HepG2 (cell line): ENCODE measurements at regions not wholly inside any gene's neighbourhood (a gene's known extent, or its start where the extent isn't known, plus 50 kb on each side); places are given as distances from the start of the nearest gene placed in this dataset.
"Not testable (repeated sequence)": the region's sequence is repeated elsewhere in the genome, so short reads cannot be mapped to it uniquely, and the experiment has no call there.

ENCODE experiments used
- ATAC-seq: fragments of 200-7000 bp; cut with Tn5 transposase; 3 replicates; pipeline ENCODE4 v1.9.1; 2020; ENCODE audit warnings: mild to moderate bottlenecking, moderate library complexity
- BruUV-seq: library from RNA; stranded (reverse); fragments of 400-500 nt; replicated peaks from 2 replicates; lab custom pipeline; 2021; lab: Mats Ljungman, UMichigan
- CTCF ChIA-PET: fragments of 300-600 bp; formaldehyde crosslinking; extraction: SDS; loops from one replicate; lab custom pipeline; 2021; ENCODE audit warnings: low total read pairs, inconsistent platforms, low intra/inter-chr PET ratio; lab: Yijun Ruan, JAX
- POLR2A ChIA-PET: fragments of 350-600 bp; sonication (Branson Sonifier 250); formaldehyde crosslinking; loops from one replicate; lab custom pipeline; 2020; ENCODE audit warnings: antibody characterized with exemption, inconsistent platforms; lab: Yijun Ruan, JAX
- DNase-seq: peaks from one replicate; pipeline ENCODE4 v3.0.0-alpha.2; 2015; ENCODE audit warnings: low spot score
- FAIRE-seq: peaks from 3 replicates; lab custom pipeline; 2011; peaks lifted over from hg19 to GRCh38; lab: Jason Lieb, UNC
- H2AFZ ChIP-seq: one replicate; pipeline ENCODE4 v1.6.1; 2011; ENCODE audit warnings: low read length, inconsistent platforms
- H3K27ac ChIP-seq: fragments of 300-600 bp; 3 replicates; pipeline ENCODE4 v1.8.0; 2011; ENCODE audit warnings: mixed run types, mild to moderate bottlenecking, mixed read lengths, low read length, inconsistent platforms; ENCODE audit not compliant: insufficient read depth; ENCODE audit errors: extremely low read length
- H3K27me3 ChIP-seq, 2 experiments: fragments of 200-600 bp in 1 of 2; 2 replicates in 1 of 2; 3 replicates in 1 of 2; pipeline versions ENCODE4 v1.6.0 to v1.8.0; 2011; ENCODE audit warnings: low read length in 2 of 2, mild to moderate bottlenecking in 2 of 2, moderate library complexity in 2 of 2, inconsistent platforms in 1 of 2; ENCODE audit not compliant: insufficient read depth in 2 of 2, control insufficient read depth in 1 of 2
- H3K36me3 ChIP-seq, 2 experiments: fragments of 200-600 bp in 1 of 2; replicated peaks in 1 of 2; 2 replicates in 1 of 2; 3 replicates in 1 of 2; pipeline versions ENCODE4 v1.5.1 to v1.8.0; 2011; ENCODE audit warnings: low read length in 2 of 2, inconsistent platforms in 1 of 2; ENCODE audit not compliant: insufficient read depth in 2 of 2, control insufficient read depth in 1 of 2
- H3K4me1 ChIP-seq: 2 replicates; pipeline ENCODE4 v1.5.1; 2012; ENCODE audit warnings: low read length, inconsistent platforms; ENCODE audit not compliant: insufficient read depth
- H3K4me2 ChIP-seq: 2 replicates; pipeline ENCODE4 v1.6.0; 2011; ENCODE audit warnings: low read depth, low read length, inconsistent platforms
- H3K4me3 ChIP-seq, 3 experiments: fragments of 200-600 bp in 1 of 3; sonication (generic), shearing (Covaris generic) in 1 of 3; replicated peaks in 1 of 3; 2 replicates each; pipeline ENCODE4 v1.5.1; 2011 to 2016; ENCODE audit warnings: low read length in 3 of 3, inconsistent platforms in 2 of 3, low read depth in 2 of 3, mild to moderate bottlenecking in 2 of 3, control low read depth in 1 of 3, mixed read lengths in 1 of 3; ENCODE audit not compliant: insufficient read depth in 1 of 3
- H3K79me2 ChIP-seq: one replicate; pipeline ENCODE4 v1.6.1; 2011; ENCODE audit warnings: low read length, inconsistent platforms; ENCODE audit not compliant: insufficient read depth
- H3K9ac ChIP-seq: 2 replicates; pipeline ENCODE4 v1.6.0; 2011; ENCODE audit warnings: mild to moderate bottlenecking, low read depth, low read length, inconsistent platforms; ENCODE audit not compliant: insufficient read depth
- H3K9me3 ChIP-seq: 2 replicates; pipeline ENCODE4 v1.5.1; 2012; ENCODE audit warnings: mild to moderate bottlenecking, low read length
- H4K20me1 ChIP-seq: 2 replicates; pipeline ENCODE4 v1.6.0; 2011; ENCODE audit warnings: inconsistent platforms, mild to moderate bottlenecking, low read length, moderate library complexity; ENCODE audit not compliant: insufficient read depth
- WGBS: methylation state at CpG from one replicate; pipeline ENCODE4 v1.1.6; 2017; ENCODE audit warnings: low lambda C conversion rate; 5-methylcytosine and 5-hydroxymethylcytosine counted together
- in situ Hi-C: cut with HindIII; loops from 2 replicates; pipeline ENCODE4 v1.10.0; 2017; ENCODE audit warnings: low pct_unique_long_range_greater_than_20kb; ENCODE audit not compliant: extremely low pct_ligation_motif_present
- intact Hi-C: fragments of 100-400 bp; cut with micrococcal nuclease; formaldehyde crosslinking; loops from one replicate; pipeline ENCODE4 v1.10.0; 2022; ENCODE audit not compliant: unreplicated experiment

DNA sequence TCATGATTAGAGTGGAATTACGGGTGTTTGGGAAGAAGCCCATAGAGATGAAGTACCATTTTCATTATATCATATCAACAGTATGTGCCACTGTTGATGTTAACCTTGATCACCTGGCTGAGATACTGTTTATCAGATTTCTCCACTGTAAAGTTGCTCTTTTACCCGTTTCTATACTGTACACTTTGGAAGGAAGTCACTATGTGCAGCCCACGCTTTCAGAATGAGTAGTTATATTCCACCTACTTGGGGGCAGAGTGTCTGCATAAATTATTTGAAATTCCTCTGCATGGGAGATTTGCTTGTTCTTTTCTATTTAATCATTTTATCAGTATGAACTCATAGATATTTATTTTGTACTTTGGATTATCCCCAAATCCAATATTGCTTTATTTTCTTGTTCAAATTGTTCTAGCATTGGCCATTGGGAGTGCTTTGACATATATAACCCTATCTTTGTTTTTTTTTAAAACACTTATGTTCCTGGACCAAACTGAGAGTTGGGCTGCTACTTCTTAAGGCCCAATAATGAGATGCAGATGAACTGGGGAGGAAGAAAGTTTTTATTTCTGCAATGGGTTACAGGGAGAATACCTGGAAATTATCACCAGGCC is 69.4 kb upstream of the NUTM2F start:
- ATAC-seq, H4K20me1 ChIP-seq, in situ Hi-C loops, DNase-seq, H3K9me3 ChIP-seq, intact Hi-C loops, H3K79me2 ChIP-seq, H2AFZ ChIP-seq, H3K9ac ChIP-seq, FAIRE-seq, H3K36me3 ChIP-seq, H3K27ac ChIP-seq, BruUV-seq, CTCF ChIA-PET, H3K4me3 ChIP-seq, POLR2A ChIA-PET, H3K27me3 ChIP-seq, H3K4me1 ChIP-seq, H3K4me2 ChIP-seq: not testable (repeated sequence)
- WGBS: 92% methylated on average over 3 of the region's 3 CpGs

DNA sequence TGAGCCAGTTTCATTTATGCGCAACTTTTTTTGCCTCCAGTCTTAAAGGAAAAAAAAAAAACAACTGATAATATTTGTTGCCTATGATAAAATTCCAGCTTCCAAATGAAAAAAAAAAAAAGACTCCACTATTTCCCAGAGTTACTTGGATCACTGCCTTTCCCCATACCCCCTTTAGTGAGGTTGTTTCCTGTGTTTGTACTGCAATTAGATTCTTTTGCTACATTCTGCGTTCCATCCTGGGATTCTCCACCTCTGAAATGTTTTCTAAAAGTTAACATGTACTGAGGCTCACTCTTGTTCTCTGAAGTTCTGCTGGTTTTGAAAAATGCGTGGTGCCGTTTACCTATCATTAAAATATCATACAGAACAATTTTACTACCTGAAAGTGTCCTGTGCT is 72.0 kb upstream of the NUTM2F start:
- H3K4me3 ChIP-seq, H4K20me1 ChIP-seq, H3K4me2 ChIP-seq, POLR2A ChIA-PET, ATAC-seq, H3K9me3 ChIP-seq, in situ Hi-C loops, H3K27me3 ChIP-seq, H3K27ac ChIP-seq, BruUV-seq, H3K4me1 ChIP-seq, H3K79me2 ChIP-seq, H3K9ac ChIP-seq, H3K36me3 ChIP-seq, DNase-seq, intact Hi-C loops, H2AFZ ChIP-seq, CTCF ChIA-PET: not testable (repeated sequence)
- peak; percentile 26 for FAIRE-seq
- WGBS: 94% methylated on average over 4 of the region's 4 CpGs

DNA sequence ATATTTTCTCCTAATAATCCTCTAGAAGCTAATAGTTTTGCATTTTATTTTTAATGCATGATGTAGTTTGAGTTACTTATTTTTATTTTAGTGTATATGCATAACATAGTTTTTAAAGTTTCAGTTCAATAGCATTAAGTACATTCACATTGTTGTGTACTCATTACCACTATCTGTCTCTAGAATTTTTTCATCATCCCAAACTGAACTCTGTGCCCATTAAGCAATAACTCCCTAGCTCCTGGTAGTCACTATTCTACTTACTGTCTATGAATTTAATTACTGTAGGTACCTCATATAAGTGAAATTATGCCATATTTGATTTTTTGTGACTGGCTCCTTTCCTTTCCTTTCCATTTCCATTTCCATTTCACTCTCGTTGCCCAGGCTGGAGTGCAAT is 74.4 kb upstream of the NUTM2F start:
- H3K4me3 ChIP-seq, H3K4me2 ChIP-seq, H3K79me2 ChIP-seq, H3K27me3 ChIP-seq, H3K9ac ChIP-seq, H2AFZ ChIP-seq, H3K36me3 ChIP-seq, in situ Hi-C loops, CTCF ChIA-PET, ATAC-seq, FAIRE-seq, H4K20me1 ChIP-seq, intact Hi-C loops, DNase-seq, POLR2A ChIA-PET, BruUV-seq, H3K27ac ChIP-seq, H3K9me3 ChIP-seq, H3K4me1 ChIP-seq: not testable (repeated sequence)
- WGBS: 100% methylated on average over 1 of the region's 1 CpG

DNA sequence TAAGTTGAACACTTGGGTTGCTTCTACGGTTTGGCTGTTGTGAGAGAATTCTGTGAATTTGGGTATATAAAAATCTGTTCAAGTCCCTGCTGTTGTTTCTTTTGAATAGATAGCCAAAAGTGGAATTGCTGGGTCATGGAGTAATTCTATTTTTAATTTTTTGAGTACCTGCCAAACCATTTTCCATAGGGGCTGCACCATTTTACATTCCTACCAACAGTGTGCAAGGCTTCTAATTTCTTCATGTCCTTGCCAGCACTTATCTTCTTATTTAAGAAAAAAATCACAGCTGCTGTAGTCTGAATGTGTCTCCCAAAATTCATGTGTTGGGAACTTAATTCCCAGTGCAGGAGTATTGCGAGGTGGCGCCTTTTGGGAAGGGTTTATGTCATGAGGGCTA is 75.1 kb upstream of the NUTM2F start:
- intact Hi-C loops, FAIRE-seq, H3K4me2 ChIP-seq, in situ Hi-C loops, ATAC-seq, H3K9ac ChIP-seq, H4K20me1 ChIP-seq, H2AFZ ChIP-seq, DNase-seq, H3K4me3 ChIP-seq, H3K79me2 ChIP-seq, H3K9me3 ChIP-seq, H3K4me1 ChIP-seq, H3K27me3 ChIP-seq, BruUV-seq, H3K36me3 ChIP-seq, H3K27ac ChIP-seq, POLR2A ChIA-PET, CTCF ChIA-PET: not testable (repeated sequence)
- WGBS: 92% methylated on average over 3 of the region's 3 CpGs
